ENCODE measurements at regions not wholly inside any gene's neighbourhood (a gene's known extent, or its start where the extent isn't known, plus 50 kb on each side); places are given as distances from the start of the nearest gene placed in this dataset.

DNA sequence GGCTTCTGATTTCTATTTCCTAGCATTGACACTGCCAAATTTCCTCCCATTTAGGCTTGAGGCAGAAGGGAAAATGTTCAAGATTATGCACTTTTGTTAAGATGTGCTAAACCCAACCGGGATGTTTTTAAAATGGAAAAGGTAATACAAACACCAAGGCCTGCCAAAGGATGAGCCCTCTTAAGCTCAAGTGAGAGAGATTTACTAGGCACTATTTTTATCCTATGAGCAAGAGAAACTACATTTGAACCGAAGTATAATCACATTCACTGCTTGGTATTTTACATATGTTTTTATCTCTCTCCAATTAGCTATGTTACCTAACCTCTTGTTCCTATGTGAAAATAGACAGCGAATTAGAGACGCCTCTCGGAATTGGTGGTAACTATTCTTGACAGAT, 295.8 kb downstream of the GABRB3 start:
- no peak for TF ChIP-seq FOXP2 (optimal IDR thresholded peaks at IDR 0.05; ENCODE audit: borderline replicate concordance, extremely low read depth, extremely low read length, insufficient read depth)
- TF ChIP-seq SIN3A (IDR thresholded peaks at IDR 0.05; ENCODE audit: borderline replicate concordance, insufficient read depth, low read length): no peak
- TF ChIP-seq, protein P1, sequence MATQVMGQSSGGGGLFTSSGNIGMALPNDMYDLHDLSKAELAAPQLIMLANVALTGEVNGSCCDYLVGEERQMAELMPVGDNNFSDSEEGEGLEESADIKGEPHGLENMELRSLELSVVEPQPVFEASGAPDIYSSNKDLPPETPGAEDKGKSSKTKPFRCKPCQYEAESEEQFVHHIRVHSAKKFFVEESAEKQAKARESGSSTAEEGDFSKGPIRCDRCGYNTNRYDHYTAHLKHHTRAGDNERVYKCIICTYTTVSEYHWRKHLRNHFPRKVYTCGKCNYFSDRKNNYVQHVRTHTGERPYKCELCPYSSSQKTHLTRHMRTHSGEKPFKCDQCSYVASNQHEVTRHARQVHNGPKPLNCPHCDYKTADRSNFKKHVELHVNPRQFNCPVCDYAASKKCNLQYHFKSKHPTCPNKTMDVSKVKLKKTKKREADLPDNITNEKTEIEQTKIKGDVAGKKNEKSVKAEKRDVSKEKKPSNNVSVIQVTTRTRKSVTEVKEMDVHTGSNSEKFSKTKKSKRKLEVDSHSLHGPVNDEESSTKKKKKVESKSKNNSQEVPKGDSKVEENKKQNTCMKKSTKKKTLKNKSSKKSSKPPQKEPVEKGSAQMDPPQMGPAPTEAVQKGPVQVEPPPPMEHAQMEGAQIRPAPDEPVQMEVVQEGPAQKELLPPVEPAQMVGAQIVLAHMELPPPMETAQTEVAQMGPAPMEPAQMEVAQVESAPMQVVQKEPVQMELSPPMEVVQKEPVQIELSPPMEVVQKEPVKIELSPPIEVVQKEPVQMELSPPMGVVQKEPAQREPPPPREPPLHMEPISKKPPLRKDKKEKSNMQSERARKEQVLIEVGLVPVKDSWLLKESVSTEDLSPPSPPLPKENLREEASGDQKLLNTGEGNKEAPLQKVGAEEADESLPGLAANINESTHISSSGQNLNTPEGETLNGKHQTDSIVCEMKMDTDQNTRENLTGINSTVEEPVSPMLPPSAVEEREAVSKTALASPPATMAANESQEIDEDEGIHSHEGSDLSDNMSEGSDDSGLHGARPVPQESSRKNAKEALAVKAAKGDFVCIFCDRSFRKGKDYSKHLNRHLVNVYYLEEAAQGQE (IDR thresholded peaks at IDR 0.05; ENCODE audit: insufficient read depth in 1 of 2, low read depth in 2 of 2, low read length in 2 of 2): no peak
- TF ChIP-seq POLR2AphosphoS5 (IDR thresholded peaks at IDR 0.05; ENCODE audit: low read depth, low read length): no peak
- TF ChIP-seq TAF1 (IDR thresholded peaks at IDR 0.05; ENCODE audit: borderline replicate concordance, insufficient read depth, low read length): no peak

GRCh38 chr15:26475554-26475953, 297.3 kb downstream of the GABRB3 start:
- TF ChIP-seq POLR2AphosphoS5 (IDR thresholded peaks at IDR 0.05; ENCODE audit: low read depth, low read length) (no peak), SIN3A (IDR thresholded peaks at IDR 0.05; ENCODE audit: borderline replicate concordance, insufficient read depth, low read length) (no peak), TAF1 (IDR thresholded peaks at IDR 0.05; ENCODE audit: borderline replicate concordance, insufficient read depth, low read length) (no peak), FOXP2 (optimal IDR thresholded peaks at IDR 0.05; ENCODE audit: borderline replicate concordance, extremely low read depth, extremely low read length, insufficient read depth) (no peak)
- TF ChIP-seq, protein P1 (IDR thresholded peaks at IDR 0.05; ENCODE audit: insufficient read depth in 1 of 2, low read depth in 2 of 2, low read length in 2 of 2): no peak

DNA sequence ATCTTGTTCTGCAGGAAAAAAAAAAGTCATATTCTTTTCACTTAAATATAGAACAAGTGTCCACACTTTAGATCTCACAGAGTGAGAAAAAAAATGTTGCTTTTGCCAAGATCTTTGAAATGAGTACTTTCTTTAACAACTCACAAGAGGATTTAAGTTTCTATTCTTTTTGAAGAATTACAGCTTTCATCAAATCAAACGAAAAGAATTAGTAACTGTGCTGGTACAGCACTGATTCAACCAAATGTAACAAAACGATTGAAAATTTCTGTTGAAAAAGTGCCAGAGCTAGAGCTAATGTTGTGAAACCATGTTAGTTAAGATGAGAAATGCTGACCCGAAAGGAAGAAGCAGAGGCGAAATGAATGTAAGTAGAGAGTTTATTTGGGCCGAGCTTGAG, 300.2 kb downstream of the GABRB3 start:
- TF ChIP-seq, protein P1 (IDR thresholded peaks at IDR 0.05; ENCODE audit: insufficient read depth in 1 of 2, low read depth in 2 of 2, low read length in 2 of 2): no peak
- TF ChIP-seq POLR2AphosphoS5 (IDR thresholded peaks at IDR 0.05; ENCODE audit: low read depth, low read length) (no peak), TAF1 (IDR thresholded peaks at IDR 0.05; ENCODE audit: borderline replicate concordance, insufficient read depth, low read length) (no peak), FOXP2 (optimal IDR thresholded peaks at IDR 0.05; ENCODE audit: borderline replicate concordance, extremely low read depth, extremely low read length, insufficient read depth) (no peak), SIN3A (IDR thresholded peaks at IDR 0.05; ENCODE audit: borderline replicate concordance, insufficient read depth, low read length) (no peak)

GRCh38 chr15:26461847-26462608, 310.8 kb downstream of the GABRB3 start:
- TF ChIP-seq TAF1 (IDR thresholded peaks at IDR 0.05; ENCODE audit: borderline replicate concordance, insufficient read depth, low read length) (no peak), FOXP2 (optimal IDR thresholded peaks at IDR 0.05; ENCODE audit: borderline replicate concordance, extremely low read depth, extremely low read length, insufficient read depth) (no peak), POLR2AphosphoS5 (IDR thresholded peaks at IDR 0.05; ENCODE audit: low read depth, low read length) (no peak), SIN3A (IDR thresholded peaks at IDR 0.05; ENCODE audit: borderline replicate concordance, insufficient read depth, low read length) (no peak)
- TF ChIP-seq, protein P1 (IDR thresholded peaks at IDR 0.05; ENCODE audit: insufficient read depth in 1 of 2, low read depth in 2 of 2, low read length in 2 of 2): no peak
